IMR-90 (cell line): ENCODE measurements at regions not wholly inside any gene's neighbourhood (a gene's known extent, or its start where the extent isn't known, plus 50 kb on each side); places are given as distances from the start of the nearest gene placed in this dataset.

Source experiments
- ATAC-seq: fragments of 200-7000 bp; cut with Tn5 transposase; 2 replicates; pipeline ENCODE4 v1.9.1; 2020; ENCODE audit warnings: low read depth, mild to moderate bottlenecking, moderate library complexity
- BruUV-seq: library from RNA; stranded (reverse); fragments of 400-500 nt; replicated peaks from 2 replicates; lab custom pipeline; 2021; lab: Mats Ljungman, UMichigan
- CTCF ChIA-PET: fragments of 300-600 bp; formaldehyde crosslinking; extraction: SDS; loops from one replicate; lab custom pipeline; 2021; ENCODE audit warnings: antibody characterized with exemption; lab: Yijun Ruan, JAX
- POLR2A ChIA-PET: fragments of 300-600 bp; sonication (Branson Sonifier 250); formaldehyde crosslinking; loops from one replicate; lab custom pipeline; 2022; ENCODE audit warnings: antibody characterized with exemption; ENCODE audit not compliant: unreplicated experiment; lab: Charles Lee
- DNase-seq: peaks from one replicate; pipeline ENCODE4 v3.0.0; 2013
- H2AFZ ChIP-seq: replicated peaks from 2 replicates; pipeline ENCODE3; 2013; ENCODE audit warnings: low read length, mild to moderate bottlenecking; ENCODE audit not compliant: poor library complexity
- H2AK5ac ChIP-seq: 2 replicates; pipeline ENCODE4 v1.6.1; 2013; ENCODE audit warnings: low read depth, low read length, inconsistent platforms
- H2AK9ac ChIP-seq: replicated peaks from 2 replicates; pipeline ENCODE3; 2013; ENCODE audit warnings: mild to moderate bottlenecking, low read depth, low read length, moderate library complexity; ENCODE audit not compliant: poor library complexity
- H2BK120ac ChIP-seq: 2 replicates; pipeline ENCODE4 v1.6.1; 2013; ENCODE audit warnings: low read depth, low read length, inconsistent platforms
- H2BK15ac ChIP-seq: 3 replicates; pipeline ENCODE4 v1.6.1; 2013; ENCODE audit warnings: low read depth, low read length, inconsistent platforms
- H2BK20ac ChIP-seq: 2 replicates; pipeline ENCODE4 v1.6.1; 2013; ENCODE audit warnings: low read depth, mild to moderate bottlenecking, inconsistent platforms, low read length, moderate library complexity
- H2BK5ac ChIP-seq: 2 replicates; pipeline ENCODE4 v1.6.1; 2013; ENCODE audit warnings: mild to moderate bottlenecking, low read depth, low read length, inconsistent platforms; ENCODE audit not compliant: poor library complexity, severe bottlenecking
- H3K14ac ChIP-seq: replicated peaks from 2 replicates; pipeline ENCODE4 v1.6.1; 2013; ENCODE audit warnings: low read depth, low read length, inconsistent platforms
- H3K18ac ChIP-seq: 2 replicates; pipeline ENCODE4 v1.6.1; 2013; ENCODE audit warnings: low read depth, low read length, control low read depth
- H3K23ac ChIP-seq: 2 replicates; pipeline ENCODE4 v1.6.1; 2013; ENCODE audit warnings: low read depth, low read length, inconsistent platforms
- H3K27ac ChIP-seq: 2 replicates; pipeline ENCODE4 v1.5.1; 2013; ENCODE audit warnings: mild to moderate bottlenecking, control low read depth, low read length; ENCODE audit not compliant: insufficient read depth
- H3K27me3 ChIP-seq: 2 replicates; pipeline ENCODE4 v1.6.1; 2013; ENCODE audit warnings: low read length; ENCODE audit not compliant: control insufficient read depth, insufficient read depth
- H3K36me3 ChIP-seq: 2 replicates; pipeline ENCODE4 v1.6.1; 2013; ENCODE audit warnings: low read length, mixed read lengths; ENCODE audit not compliant: control insufficient read depth, insufficient read depth
- H3K4ac ChIP-seq: 2 replicates; pipeline ENCODE4 v1.6.1; 2013; ENCODE audit warnings: low read depth, low read length, inconsistent platforms
- H3K4me1 ChIP-seq: 2 replicates; pipeline ENCODE4 v1.6.1; 2013; ENCODE audit warnings: low read length, mixed read lengths; ENCODE audit not compliant: control insufficient read depth, insufficient read depth
- H3K4me2 ChIP-seq: 2 replicates; pipeline ENCODE4 v1.6.1; 2013; ENCODE audit warnings: low read depth, mild to moderate bottlenecking, control low read depth, low read length, moderate library complexity
- H3K4me3 ChIP-seq: 2 replicates; pipeline ENCODE4 v1.5.1; 2013; ENCODE audit warnings: low read depth, mild to moderate bottlenecking, control low read depth, low read length, moderate library complexity; ENCODE audit not compliant: insufficient read depth
- H3K56ac ChIP-seq: 2 replicates; pipeline ENCODE4 v1.6.1; 2013; ENCODE audit warnings: low read length, inconsistent platforms; ENCODE audit not compliant: insufficient read depth; ENCODE audit errors: extremely low read depth
- H3K79me1 ChIP-seq, 2 experiments: 2 replicates each; pipeline ENCODE4 v1.6.1; 2013; ENCODE audit warnings: low read length in 2 of 2, inconsistent platforms in 1 of 2, low read depth in 1 of 2
- H3K9ac ChIP-seq: 2 replicates; pipeline ENCODE4 v1.6.1; 2013; ENCODE audit warnings: low read depth, low read length, control low read depth
- H3K9me1 ChIP-seq: 2 replicates; pipeline ENCODE4 v1.6.1; 2013; ENCODE audit warnings: low read length, inconsistent platforms; ENCODE audit not compliant: insufficient read depth
- H3K9me3 ChIP-seq: 2 replicates; pipeline ENCODE4 v1.6.1; 2013; ENCODE audit warnings: low read length; ENCODE audit not compliant: control insufficient read depth, insufficient read depth
- H4K20me1 ChIP-seq: 2 replicates; pipeline ENCODE4 v1.6.1; 2013; ENCODE audit warnings: low read length, inconsistent platforms; ENCODE audit not compliant: insufficient read depth
- H4K5ac ChIP-seq: 2 replicates; pipeline ENCODE4 v1.6.1; 2013; ENCODE audit warnings: mild to moderate bottlenecking, low read depth, low read length, control low read depth
- H4K8ac ChIP-seq, 2 experiments: 2 replicates each; pipeline ENCODE4 v1.6.1; 2013; ENCODE audit warnings: low read depth in 2 of 2, low read length in 2 of 2, control low read depth in 1 of 2, inconsistent platforms in 1 of 2
- H4K91ac ChIP-seq: 2 replicates; pipeline ENCODE4 v1.6.1; 2013; ENCODE audit warnings: low read depth, low read length, inconsistent platforms; ENCODE audit not compliant: insufficient read depth
- BHLHE40 ChIP-seq: fragments of 150-350 bp; IDR thresholded peaks from 2 replicates; pipeline ENCODE4 v1.6.1; 2016; ENCODE audit warnings: mild to moderate bottlenecking, low read depth, low read length
- CHD1 ChIP-seq: IDR thresholded peaks from 2 replicates; pipeline ENCODE4 v1.6.1; 2012; ENCODE audit warnings: low read depth, low read length, improper control_type of control experiment
- CTCF ChIP-seq: conservative IDR thresholded peaks from 2 replicates; pipeline ENCODE4 v1.5.1; 2012; ENCODE audit warnings: mild to moderate bottlenecking, low read depth, low read length, improper control_type of control experiment
- FOS ChIP-seq: fragments of 150-350 bp; IDR thresholded peaks from 2 replicates; pipeline ENCODE4 v1.6.1; 2016; ENCODE audit warnings: low read depth, low read length
- MAFK ChIP-seq: IDR thresholded peaks from 2 replicates; pipeline ENCODE4 v1.6.1; 2012; ENCODE audit warnings: low read depth, low read length, improper control_type of control experiment
- NFE2L2 ChIP-seq: fragments of 150-350 bp; IDR thresholded peaks from 2 replicates; pipeline ENCODE4 v1.6.1; 2016; ENCODE audit warnings: low read depth, mild to moderate bottlenecking, low read length
- RAD21 ChIP-seq: IDR thresholded peaks from 2 replicates; pipeline ENCODE4 v1.6.1; 2012; ENCODE audit warnings: low read length, improper control_type of control experiment
- RFX5 ChIP-seq: IDR thresholded peaks from 2 replicates; pipeline ENCODE4 v1.8.0; 2012; ENCODE audit warnings: low read depth, mild to moderate bottlenecking, low read length, moderate library complexity
- WGBS, 2 experiments: methylation state at CpG; one replicate each; pipeline versions ENCODE4 v1.1.5 to v1.1.7; 2013; ENCODE audit warnings: missing lambda C conversion rate in 2 of 2; ENCODE audit not compliant: insufficient read length in 1 of 2; ENCODE audit errors: extremely low coverage in 2 of 2; 5-methylcytosine and 5-hydroxymethylcytosine counted together
- dilution Hi-C: fragments of 300-500 bp; cut with HindIII; formaldehyde crosslinking; loops from one replicate; pipeline ENCODE4 v1.14.3; 2018; ENCODE audit warnings: low sequenced_read_pairs; ENCODE audit not compliant: unreplicated experiment
- in situ Hi-C: fragments of 300-500 bp; cut with MboI; formaldehyde crosslinking; loops from 3 replicates; pipeline ENCODE4 v1.14.3; 2019; ENCODE audit warnings: low sequenced_read_pairs, inconsistent platforms, mixed read lengths
- intact Hi-C: fragments of 100-400 bp; cut with micrococcal nuclease; formaldehyde crosslinking; loops from 2 replicates; pipeline ENCODE4 v1.10.0; 2022
- TF ChIP-seq, protein P1 (sequence below): fragments of 150-350 bp; IDR thresholded peaks from 2 replicates; pipeline ENCODE4 v1.6.1; 2016; ENCODE audit warnings: low read depth, mild to moderate bottlenecking, low read length, moderate library complexity, borderline replicate concordance

- no peaks in the 10 kb centered on the region for H3K4me1 ChIP-seq
- no peak overlapping the region for H3K23ac ChIP-seq
- no peak overlapping the region for H2BK15ac ChIP-seq
- H3K4me2 ChIP-seq: no peak overlapping the region
- H4K91ac ChIP-seq: no peak overlapping the region
- H3K4me3 ChIP-seq: no peak overlapping the region
- in situ Hi-C loops (no loop called here), dilution Hi-C loops (no loop called here), intact Hi-C loops (loop anchor here (5.0 kb wide), 1 partner anchor 33 kb away; no protein-coding TSS in a partner anchor)
- BruUV-seq: no TSS peak
- no peaks in the 10 kb centered on the region for H4K20me1 ChIP-seq
- no peaks in the 10 kb centered on the region for H3K79me1 ChIP-seq
- H2AK9ac ChIP-seq: no peak overlapping the region
- H2BK5ac ChIP-seq: no peak overlapping the region
- no peak overlapping the region for H3K4ac ChIP-seq
- no peak overlapping the region for H3K14ac ChIP-seq
- no peak overlapping the region for H2AK5ac ChIP-seq
- H3K9me3 ChIP-seq: no peaks in the 10 kb centered on the region
- H3K9me1 ChIP-seq: no peaks in the 10 kb centered on the region
- no peak overlapping the region for H2BK120ac ChIP-seq
- H3K27ac ChIP-seq: no peak overlapping the region
- H4K5ac ChIP-seq: no peak overlapping the region
- ChIA-PET CTCF (no interaction called here), POLR2A (no interaction called here)
- peaks cover 13% of the 10 kb centered on the region; the same call in 1 of the 2 replicates for H3K27me3 ChIP-seq
- H3K56ac ChIP-seq: no peak overlapping the region
- no peak overlapping the region for H3K9ac ChIP-seq
- DNase-seq (no peak), ATAC-seq (no peak)
- no peak overlapping the region for H2BK20ac ChIP-seq
- TF ChIP-seq, protein P1, sequence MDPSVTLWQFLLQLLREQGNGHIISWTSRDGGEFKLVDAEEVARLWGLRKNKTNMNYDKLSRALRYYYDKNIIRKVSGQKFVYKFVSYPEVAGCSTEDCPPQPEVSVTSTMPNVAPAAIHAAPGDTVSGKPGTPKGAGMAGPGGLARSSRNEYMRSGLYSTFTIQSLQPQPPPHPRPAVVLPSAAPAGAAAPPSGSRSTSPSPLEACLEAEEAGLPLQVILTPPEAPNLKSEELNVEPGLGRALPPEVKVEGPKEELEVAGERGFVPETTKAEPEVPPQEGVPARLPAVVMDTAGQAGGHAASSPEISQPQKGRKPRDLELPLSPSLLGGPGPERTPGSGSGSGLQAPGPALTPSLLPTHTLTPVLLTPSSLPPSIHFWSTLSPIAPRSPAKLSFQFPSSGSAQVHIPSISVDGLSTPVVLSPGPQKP: no peak
- TF ChIP-seq BHLHE40 (no peak), NFE2L2 (no peak), RAD21 (no peak), RFX5 (no peak), CHD1 (no peak), MAFK (no peak), FOS (no peak), CTCF (no peak)
- H3K18ac ChIP-seq: no peak overlapping the region
- no CpG with 5 or more reads among the region's 4 CpGs for WGBS, 2 experiments
- no peaks in the 10 kb centered on the region for H3K36me3 ChIP-seq
- H2AFZ ChIP-seq: no peak overlapping the region
- H4K8ac ChIP-seq: no peak overlapping the region
Measured at GRCh38 chr1:229048896-229049295, 222.0 kb upstream of the RAB4A start.
